ENCODE measurements at regions not wholly inside any gene's neighbourhood (a gene's known extent, or its start where the extent isn't known, plus 50 kb on each side); places are given as distances from the start of the nearest gene placed in this dataset.
"Not testable (repeated sequence)": the region's sequence is repeated elsewhere in the genome, so short reads cannot be mapped to it uniquely, and the experiment has no call there.

DNA sequence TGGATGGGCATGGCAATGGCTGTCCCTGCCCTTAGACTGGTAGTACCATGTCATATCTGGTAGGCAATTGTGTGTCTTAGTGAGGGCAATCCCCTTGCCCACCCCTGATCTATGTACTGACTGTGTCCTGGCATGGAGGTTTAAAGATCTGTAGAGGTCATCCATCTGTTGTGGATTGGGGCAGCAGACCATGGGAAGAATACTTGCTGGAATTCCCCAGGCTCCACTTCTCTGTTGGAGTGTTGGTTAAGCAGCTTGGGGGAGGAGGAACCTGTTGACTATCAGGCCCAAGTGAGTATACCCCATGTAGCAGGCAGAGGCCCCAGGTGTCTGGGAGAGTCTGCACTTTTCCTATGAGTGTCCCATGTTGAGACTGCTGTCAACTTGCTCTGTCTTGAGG, 246.7 kb upstream of the DIPK2B start:
- in situ Hi-C loops (cut with HindIII; ENCODE audit: low sequenced_read_pairs) = no loop called here

DNA sequence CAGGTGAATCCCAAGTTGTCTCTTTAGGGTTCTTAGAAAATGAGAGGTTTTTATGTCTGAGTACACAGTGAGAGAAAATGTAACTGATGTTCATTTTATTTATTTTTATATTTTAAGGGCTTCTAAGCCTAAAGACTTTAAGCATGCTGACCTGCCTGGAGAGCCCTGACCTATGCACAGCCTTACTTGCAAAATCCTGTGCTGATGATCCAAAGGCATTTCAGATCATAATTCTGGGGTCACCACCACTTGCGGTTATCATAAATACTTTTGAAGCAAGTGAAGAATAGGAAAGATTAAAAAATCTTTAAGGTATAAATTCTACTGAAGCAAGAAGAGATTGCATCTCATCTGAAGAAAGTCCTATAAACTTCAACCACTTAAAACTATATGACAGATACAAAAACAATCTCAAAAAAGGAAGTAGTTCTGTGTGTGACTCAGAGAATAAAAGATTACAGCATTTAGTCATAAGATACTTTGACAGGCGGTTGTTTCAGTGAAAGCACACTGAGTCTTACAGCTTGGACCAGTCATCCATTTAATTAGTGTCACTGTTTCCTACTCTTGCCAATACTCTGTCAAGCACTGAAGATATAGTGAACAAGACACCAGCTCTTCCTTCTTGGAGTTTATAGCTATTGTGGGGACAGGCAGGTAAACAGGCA, 245.2 kb upstream of the DIPK2B start:
- in situ Hi-C loops (cut with HindIII; ENCODE audit: low sequenced_read_pairs) = no loop called here

DNA sequence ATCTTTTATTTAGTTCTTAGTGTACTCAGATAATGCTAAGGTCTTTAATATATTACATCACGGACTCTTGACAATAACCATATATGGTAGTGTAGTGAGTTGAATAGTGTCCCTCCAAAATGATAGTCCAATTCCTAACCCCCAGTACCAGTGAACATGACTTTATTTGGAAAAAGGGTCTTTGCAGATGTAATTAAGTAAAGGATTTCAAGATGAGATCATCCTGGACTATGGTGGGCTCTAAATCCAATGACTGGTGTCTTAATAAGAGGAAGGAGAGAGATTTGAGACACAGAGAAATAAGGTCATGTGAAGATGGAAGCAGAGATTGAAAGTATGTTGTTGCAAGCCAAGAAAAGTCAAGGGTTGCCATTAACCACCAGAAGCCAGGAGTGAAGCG, 236.5 kb upstream of the DIPK2B start:
- in situ Hi-C loops (cut with HindIII; ENCODE audit: low sequenced_read_pairs) = no loop called here

DNA sequence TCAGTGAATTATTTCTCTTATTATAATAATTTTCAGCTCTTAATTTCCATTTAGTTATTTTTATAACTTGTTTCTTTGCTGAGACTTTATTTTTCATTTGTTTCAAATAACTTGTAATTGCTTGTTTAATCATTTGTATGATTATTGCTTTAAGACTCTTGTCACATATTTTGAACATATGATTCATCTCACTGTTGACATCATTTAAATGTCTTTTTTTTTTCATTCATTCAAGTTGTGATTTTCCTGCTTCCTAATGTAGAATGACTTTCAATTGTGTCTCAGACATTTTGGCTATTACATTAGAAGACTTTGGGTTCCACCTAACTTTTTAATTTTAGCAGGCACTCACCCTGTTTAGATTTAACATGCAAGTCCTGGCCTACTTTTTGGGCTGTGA, 234.8 kb upstream of the DIPK2B start:
- in situ Hi-C loops (cut with HindIII; ENCODE audit: low sequenced_read_pairs) = no loop called here

DNA sequence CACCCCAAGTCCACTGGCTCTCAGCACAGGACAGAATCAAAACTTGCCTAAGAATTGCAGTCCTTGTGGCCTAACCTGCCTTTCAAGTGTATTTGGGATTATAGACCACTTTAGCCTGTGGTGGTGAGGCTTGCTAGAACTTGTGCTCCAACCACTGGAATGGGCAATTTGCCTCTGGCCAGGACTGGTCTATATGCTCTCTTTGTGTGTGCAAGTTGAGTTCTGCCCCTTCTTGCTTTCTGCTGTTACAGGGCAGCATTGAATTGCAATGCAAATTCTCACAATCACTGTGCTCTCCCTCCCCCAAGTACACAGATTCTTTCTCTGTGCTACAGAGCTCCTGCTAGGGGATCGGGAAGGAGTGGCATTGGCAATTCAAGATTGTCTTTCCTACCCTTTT, 233.6 kb upstream of the DIPK2B start:
- in situ Hi-C loops (cut with HindIII; ENCODE audit: low sequenced_read_pairs) = no loop called here

DNA sequence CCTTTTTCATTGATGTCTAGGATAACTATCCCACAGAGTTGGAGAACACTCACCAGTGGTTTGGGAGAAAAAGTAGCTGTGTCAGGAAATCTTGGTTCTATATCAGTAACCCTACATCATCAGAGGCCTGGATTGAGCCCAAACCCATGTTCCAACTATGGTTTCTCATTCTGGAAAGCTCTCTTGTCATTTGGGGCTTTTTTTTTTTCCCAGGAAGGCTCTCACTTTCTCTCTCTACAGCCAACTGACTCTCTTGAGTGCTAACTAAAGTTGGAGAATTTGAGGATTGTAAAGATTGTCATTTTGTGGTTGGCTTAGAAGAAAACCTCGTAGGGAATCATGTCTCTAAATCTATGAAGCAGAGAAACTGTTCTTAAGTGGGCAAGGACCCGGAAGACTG, 228.2 kb upstream of the DIPK2B start:
- in situ Hi-C loops (cut with HindIII; ENCODE audit: low sequenced_read_pairs) = no loop called here

DNA sequence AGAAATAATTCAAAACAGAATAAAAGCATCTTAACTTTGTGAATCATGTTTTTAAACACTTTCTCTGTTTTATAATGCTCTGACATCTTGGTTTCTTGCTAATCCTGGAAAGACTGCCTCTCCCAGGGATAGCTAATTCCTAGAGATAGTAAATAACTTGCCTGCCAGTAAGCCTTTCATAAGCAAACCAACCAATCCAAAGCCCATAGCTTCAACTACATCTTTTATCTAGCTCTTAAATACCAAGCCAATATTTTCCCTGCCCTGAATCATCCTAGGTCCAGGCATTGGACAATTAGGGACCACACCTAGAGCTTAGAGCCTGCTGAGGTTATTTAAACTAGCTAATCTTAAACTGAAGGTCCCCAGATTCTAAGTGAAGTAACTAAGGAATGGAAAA, 223.7 kb upstream of the DIPK2B start:
- in situ Hi-C loops (cut with HindIII; ENCODE audit: low sequenced_read_pairs) = no loop called here

DNA sequence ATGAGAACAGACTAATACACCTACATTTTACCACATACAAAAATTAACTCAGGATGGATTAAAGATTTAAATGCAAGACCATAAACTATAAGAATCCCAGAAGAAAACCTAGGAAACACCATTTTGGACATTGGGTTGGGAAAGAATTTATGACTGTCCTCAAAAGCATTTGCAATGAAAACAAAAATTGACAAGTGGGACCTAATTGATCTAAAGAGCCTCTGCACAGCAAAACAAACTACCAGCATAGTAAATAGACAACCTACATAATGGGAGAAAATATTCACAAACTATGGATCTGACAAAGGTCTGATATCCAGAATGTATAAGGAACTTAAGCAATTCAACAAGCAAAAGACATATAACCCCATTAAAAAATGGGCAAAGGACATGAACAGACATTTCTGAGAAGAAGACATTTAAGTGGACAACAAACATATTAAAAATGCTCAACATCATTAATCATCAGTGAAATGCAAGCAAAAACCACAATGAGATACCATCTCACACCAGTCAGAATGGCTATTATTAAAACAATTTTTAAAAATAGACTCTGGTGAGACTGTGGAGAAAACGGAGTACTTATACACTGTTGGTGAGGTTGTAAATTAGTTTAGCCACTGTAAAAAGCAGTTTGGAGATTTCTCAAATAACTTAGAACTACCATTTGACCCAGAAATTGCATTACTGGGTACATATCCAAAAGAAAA, 221.7 kb upstream of the DIPK2B start:
- in situ Hi-C loops (cut with HindIII; ENCODE audit: low sequenced_read_pairs) = no loop called here

DNA sequence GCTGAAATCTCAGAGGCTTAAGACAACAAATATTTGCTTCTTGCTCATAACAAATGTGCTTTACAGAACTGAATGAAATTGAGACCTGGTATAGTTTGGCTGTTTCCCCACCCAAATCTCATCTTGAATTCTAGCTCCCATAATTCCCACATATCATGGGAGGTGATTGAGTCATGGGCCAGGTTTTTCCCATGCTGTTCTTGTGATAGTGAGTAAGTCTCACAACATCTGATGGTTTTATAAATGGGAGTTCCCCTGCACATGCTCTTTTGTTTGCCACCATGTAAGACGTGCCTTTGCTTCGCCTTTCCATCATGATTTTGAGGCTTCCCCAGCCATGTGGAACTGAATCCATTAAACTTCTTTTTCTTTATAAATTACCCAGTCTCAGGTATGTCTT, 221.1 kb upstream of the DIPK2B start:
- in situ Hi-C loops (cut with HindIII; ENCODE audit: low sequenced_read_pairs) = no loop called here

DNA sequence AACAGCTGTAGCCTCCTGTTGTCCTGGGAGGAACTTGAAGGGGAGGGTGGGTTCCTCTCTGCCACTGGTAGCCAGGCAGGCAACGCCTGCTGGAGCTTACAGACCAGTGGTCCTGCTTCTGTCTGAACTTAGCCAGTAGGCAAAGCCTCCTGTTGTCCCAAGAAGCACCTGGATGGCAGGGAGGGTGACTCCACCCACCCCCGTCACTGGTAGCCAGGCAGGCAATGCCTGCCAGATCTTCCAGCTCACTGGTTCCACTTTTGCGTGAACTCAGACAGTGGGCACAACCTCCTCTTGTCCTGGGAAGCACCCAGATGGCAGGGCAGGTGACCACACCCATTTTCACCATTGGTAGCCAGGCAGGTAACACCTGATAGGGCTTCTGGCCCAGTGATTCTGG, 203.5 kb upstream of the DIPK2B start:
- in situ Hi-C loops (cut with HindIII; ENCODE audit: low sequenced_read_pairs) = no loop called here

DNA sequence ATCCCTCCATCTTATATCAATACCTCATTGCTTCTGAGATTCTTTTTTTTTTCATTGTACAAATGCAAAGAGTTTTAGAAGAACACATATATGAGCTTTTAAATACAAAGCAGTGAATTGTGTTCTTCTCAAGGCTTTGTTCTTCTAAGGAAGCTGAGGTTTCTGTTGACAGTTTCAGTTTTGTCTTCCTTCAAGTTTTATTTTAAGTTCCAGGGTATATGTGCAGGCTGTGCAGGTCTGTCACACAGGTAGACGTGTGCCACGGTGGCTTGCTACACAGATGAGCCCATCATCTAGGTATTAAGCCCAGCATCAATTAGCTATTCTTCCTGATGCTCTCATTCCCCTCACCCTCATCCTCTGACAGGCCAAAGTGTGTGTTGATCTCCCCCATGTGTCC, 201.2 kb upstream of the DIPK2B start:
- in situ Hi-C loops (cut with HindIII; ENCODE audit: low sequenced_read_pairs) = no loop called here

DNA sequence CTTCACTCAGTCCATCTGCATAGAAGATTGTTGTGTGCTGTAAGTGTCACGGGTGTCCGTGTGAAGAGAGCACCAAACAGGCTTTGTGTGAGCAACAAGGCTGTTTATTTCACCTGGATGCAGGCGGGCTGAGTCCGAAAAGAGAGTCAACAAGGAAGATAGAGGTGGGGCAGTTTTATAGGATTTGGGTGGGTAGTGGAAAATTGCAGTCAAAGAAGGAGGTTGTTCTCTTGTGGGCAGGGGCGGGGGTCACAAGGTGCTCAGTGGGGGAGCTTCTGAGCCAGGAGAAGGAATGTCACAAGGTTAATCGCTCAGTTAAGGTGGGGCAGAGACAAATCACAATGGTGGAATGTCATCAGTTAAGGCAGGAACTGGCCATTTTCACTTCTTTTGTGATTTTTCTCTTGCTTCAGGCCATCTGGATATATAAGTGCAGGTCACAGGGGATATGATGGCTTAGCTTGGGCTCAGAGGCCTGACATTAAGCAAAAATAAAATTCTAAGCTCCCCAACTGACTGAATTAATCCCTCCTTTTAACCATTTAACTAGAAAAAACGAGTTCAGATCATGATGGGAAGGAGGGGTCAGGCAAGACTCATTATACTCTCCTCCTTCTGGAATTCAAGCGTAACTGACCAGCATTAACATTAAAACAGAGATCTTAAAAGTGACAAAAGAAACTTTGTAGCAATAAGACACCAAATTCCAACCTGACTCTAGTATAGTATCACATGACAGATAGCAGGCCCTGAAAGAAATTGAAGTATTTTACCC, 200.5 kb upstream of the DIPK2B start:
- in situ Hi-C loops (cut with HindIII; ENCODE audit: low sequenced_read_pairs) = not testable (repeated sequence)

DNA sequence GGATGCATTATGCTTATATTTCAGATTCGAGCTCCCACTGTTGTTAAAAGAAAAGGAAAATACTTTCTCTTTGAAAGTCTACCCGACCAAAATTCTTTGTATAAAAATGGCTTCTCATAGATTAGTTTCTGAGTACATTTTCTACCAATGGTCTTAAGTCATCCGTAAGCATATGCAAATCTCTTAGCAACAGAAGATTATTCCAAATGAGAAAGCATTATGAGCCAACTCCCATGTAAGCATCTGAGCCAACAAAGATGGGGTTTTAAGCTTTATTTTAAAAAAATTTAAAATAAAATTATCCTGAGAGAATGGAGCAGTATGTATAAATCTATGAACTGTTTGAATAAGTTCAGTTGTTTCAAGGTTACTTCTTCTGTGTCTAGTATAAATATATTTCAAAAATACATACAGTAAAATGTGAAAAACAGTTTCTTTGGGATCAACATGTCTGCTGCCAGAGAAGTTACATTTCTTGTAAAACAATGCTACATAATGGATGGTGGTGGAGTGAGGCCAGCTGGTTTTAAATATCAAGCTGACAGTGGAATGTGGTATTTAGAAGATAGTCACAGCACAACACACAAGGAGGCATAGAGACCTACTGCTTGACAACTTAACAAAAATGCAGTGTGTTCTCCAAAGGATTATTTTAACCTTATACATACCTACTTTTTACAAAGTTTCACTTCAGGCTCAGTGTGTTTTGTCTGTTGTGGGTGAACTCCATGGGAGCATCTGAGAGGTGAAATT, 199.5 kb upstream of the DIPK2B start:
- in situ Hi-C loops (cut with HindIII; ENCODE audit: low sequenced_read_pairs) = no loop called here

DNA sequence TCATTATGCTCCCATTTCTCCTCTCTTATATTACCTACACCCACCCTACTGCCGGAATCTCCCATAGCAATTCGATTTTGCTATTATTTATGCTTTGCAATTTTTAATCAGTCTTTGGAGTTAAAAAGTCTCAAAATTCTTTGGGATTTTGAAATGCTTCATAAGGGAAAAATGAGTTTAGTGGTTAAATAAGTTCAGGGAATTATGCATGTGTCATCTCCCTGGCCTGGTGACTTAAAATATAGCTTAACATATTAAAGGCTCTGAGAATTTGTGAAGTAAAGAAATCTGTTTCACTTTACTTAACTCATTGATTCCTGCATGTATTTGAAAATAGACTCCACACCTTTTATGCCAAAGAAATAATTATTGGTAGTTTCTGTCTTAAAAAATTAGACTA, 185.1 kb upstream of the DIPK2B start:
- in situ Hi-C loops (cut with HindIII; ENCODE audit: low sequenced_read_pairs) = no loop called here

DNA sequence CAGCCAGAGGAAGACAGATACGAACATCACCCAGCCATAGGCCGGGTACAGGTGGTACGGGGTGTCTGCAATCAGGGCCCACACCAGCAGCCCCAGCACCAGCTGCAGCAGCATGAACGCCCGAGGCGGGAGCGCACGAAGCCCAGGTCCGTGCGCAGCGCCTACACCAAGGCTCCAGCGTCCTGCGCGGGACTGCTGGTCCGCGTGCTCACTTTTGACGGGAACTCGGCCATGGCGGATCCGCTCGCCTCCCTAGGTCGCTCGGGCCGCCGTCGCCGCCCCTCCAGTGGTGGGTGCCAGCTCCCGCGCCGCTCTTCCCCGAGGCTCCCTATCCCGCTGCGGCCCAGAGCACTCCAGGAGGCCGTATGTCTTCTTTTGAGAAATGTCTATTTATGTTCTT, 181.2 kb upstream of the DIPK2B start:
- in situ Hi-C loops (cut with HindIII; ENCODE audit: low sequenced_read_pairs) = no loop called here

DNA sequence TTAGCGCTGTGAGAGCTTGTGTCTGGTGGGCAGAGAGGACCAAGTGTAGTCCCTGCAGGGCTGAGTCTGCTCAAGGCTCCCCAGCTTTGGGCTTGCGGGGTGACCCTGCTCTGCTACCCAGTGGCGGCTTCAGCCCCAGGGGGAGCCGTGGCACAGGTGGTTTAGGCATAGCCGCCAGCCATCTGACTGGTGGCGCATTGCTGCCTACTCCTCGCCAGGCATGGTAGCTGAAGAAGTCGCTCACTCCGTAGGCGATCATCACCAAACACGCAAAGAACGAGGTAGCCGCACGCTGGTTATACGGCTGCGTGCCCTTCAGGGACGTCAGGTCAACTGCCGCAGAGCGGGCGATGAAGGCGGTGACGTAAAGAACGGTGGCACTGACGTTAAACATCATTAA, 180.7 kb upstream of the DIPK2B start:
- in situ Hi-C loops (cut with HindIII; ENCODE audit: low sequenced_read_pairs) = no loop called here

DNA sequence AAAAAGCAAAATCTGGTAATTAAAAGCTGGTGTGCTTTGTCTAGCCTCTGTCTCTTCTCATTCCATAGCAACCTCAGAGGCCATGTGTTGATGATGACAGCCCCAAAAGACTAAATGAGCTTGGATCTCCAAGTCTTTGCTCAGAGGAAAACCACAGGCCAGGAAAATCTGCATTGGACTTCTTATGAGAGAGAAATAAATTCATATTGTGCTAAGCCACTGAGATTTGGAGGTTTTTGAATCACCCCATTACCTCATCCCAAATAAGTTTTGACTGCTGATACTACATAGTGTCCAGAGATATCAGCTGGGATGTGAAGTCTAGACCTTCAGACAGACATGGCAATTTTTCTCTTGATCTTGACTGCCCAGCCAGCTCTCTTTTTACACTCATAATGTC, 178.6 kb upstream of the DIPK2B start:
- in situ Hi-C loops (cut with HindIII; ENCODE audit: low sequenced_read_pairs) = no loop called here

DNA sequence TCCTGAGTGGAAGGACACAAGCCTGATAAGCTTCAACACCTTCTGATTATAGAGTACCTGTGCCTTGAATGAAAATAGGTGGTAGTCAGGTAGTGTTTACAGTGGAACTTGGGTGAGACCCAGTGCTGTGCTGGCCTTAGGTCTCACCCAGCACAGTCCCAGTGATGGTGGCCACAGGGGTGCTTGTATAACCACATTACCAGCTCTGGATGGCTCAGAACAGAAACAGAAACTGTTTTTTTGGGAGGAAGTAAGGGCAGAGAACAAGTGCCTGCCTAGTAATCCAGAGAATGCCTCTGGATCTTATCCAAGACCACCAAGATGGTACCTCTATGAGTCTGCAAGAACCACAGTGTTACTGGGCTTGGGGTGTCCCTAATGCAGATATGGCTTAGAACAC, 171.5 kb upstream of the DIPK2B start:
- in situ Hi-C loops (cut with HindIII; ENCODE audit: low sequenced_read_pairs) = no loop called here

DNA sequence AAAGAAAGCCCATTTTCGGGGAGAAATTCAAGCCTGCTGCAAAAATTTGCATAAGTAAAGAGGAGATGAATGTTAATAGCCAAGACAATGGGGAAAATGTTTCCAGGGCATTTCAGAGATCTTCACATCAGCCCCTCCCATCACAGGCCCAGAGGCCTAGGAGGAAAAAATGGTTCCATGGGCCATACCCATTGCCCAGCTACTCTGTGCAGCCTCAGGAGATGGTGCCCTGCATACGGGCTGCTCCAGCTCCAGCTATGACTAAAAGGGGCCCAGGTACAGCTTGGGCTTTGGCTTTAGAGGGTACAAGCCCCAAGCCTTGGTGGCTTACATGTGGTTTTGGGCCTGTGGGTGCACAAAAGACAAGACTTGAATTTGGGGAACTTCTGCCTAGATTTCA, 168.0 kb upstream of the DIPK2B start:
- in situ Hi-C loops (cut with HindIII; ENCODE audit: low sequenced_read_pairs) = no loop called here

DNA sequence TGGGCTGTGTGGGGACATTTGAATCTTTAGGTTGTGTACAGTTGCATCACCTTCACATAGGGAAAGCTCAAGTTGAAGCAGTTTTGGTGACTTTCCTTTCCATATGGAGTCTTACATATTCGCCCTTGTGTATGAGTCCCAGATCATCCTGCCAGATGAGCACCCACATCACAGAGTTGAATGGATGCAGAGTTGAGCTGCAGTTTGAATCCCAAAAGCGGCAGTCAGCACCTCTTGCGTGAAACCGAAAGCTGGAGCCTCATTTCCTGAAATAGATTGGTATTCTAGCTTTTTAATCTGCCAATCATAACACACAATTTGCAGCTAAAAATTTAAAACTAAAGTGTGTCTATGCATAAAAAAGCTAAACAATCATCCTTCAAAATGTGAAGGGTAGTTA, 162.9 kb upstream of the DIPK2B start:
- in situ Hi-C loops (cut with HindIII; ENCODE audit: low sequenced_read_pairs) = no loop called here

DNA sequence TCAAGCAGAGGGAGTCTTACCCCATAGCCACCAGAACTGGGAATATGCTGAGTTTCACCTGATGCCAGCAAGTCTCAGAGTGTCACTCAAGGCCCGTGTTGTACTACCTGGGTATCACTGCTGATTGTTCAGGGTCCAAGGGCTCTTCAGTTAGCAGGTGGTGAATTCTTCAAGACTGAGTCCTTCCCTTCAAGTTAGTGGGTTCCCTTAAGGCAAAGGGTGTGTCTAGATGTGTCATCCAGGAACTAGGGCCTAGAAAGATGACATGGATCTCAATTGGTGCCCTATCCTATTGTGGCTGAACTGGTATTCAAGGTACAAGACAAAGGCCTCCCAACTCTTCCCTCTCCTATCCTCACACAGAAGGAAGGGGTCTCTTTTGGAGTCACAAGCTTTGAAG, 159.9 kb upstream of the DIPK2B start:
- in situ Hi-C loops (cut with HindIII; ENCODE audit: low sequenced_read_pairs) = no loop called here

Measured in DLD1 (cell line).